Spinal cord (tissue), 9 donors: ENCODE measurements at regions not wholly inside any gene's neighbourhood (a gene's known extent, or its start where the extent isn't known, plus 50 kb on each side); places are given as distances from the start of the nearest gene placed in this dataset.

Experiments
- DNase-seq, 6 donors: peaks; one replicate each; pipeline versions ENCODE4 v3.0.0 to v3.0.0-alpha.2; 2013 to 2015; ENCODE audit warnings: low spot score in 6 of 6, low read depth in 4 of 6
- H3K27ac ChIP-seq: one replicate; pipeline ENCODE4 v1.5.1; 2013; ENCODE audit warnings: low read depth, low read length, control low read depth
- H3K27me3 ChIP-seq: one replicate; pipeline ENCODE4 v1.6.1; 2013; ENCODE audit warnings: low read length; ENCODE audit not compliant: control insufficient read depth, insufficient read depth
- H3K36me3 ChIP-seq: one replicate; pipeline ENCODE4 v1.6.1; 2013; ENCODE audit warnings: low read length; ENCODE audit not compliant: control insufficient read depth, insufficient read depth
- H3K4me1 ChIP-seq: one replicate; pipeline ENCODE4 v1.6.1; 2013; ENCODE audit warnings: low read length; ENCODE audit not compliant: control insufficient read depth, insufficient read depth
- H3K4me3 ChIP-seq: one replicate; pipeline ENCODE4 v1.5.1; 2013; ENCODE audit warnings: low read depth, low read length, control low read depth
- H3K9me3 ChIP-seq: one replicate; pipeline ENCODE4 v1.6.1; 2013; ENCODE audit warnings: low read length; ENCODE audit not compliant: control insufficient read depth, insufficient read depth
- WGBS: methylation state at CpG from one replicate; pipeline ENCODE4 v1.1.5; 2013; ENCODE audit warnings: missing lambda C conversion rate; ENCODE audit not compliant: insufficient coverage; 5-methylcytosine and 5-hydroxymethylcytosine counted together
- donor health status: healthy.

- WGBS, result 79% methylated on average over 4 of the region's 5 CpGs
- no peak overlapping the region for H3K4me3 ChIP-seq
- H3K36me3 ChIP-seq, result no peaks in the 10 kb centered on the region
- no peak overlapping the region for H3K27ac ChIP-seq
- no peaks in the 10 kb centered on the region for H3K4me1 ChIP-seq
- H3K27me3 ChIP-seq, result no peaks in the 10 kb centered on the region
- peak in 1 of 6 donors; percentile 20 for DNase-seq
- H3K9me3 ChIP-seq, result no peaks in the 10 kb centered on the region
Measured at GRCh38 chr1:162944974-162945674, 84.1 kb upstream of the CCDC190 start.

GRCh38 chr1:162943622-162944021, 82.6 kb upstream of the CCDC190 start:
- no peak overlapping the region for H3K27ac ChIP-seq
- no peaks in the 10 kb centered on the region for H3K36me3 ChIP-seq
- no peak overlapping the region for H3K4me3 ChIP-seq
- H3K27me3 ChIP-seq, result no peaks in the 10 kb centered on the region
- H3K4me1 ChIP-seq, result no peaks in the 10 kb centered on the region
- no peak for DNase-seq
- H3K9me3 ChIP-seq, result no peaks in the 10 kb centered on the region

GRCh38 chr1:162942916-162943559, 82.1 kb upstream of the CCDC190 start:
- H3K4me1 ChIP-seq, result no peaks in the 10 kb centered on the region
- no peak overlapping the region for H3K27ac ChIP-seq
- no peaks in the 10 kb centered on the region for H3K27me3 ChIP-seq
- no peaks in the 10 kb centered on the region for H3K36me3 ChIP-seq
- DNase-seq, result peak in 1 of 6 donors; percentile 16
- WGBS, result no CpG with 5 or more reads among the region's 3 CpGs
- H3K9me3 ChIP-seq, result no peaks in the 10 kb centered on the region
- H3K4me3 ChIP-seq, result no peak overlapping the region

- no peaks in the 10 kb centered on the region for H3K27me3 ChIP-seq
- no peaks in the 10 kb centered on the region for H3K9me3 ChIP-seq
- H3K4me3 ChIP-seq, result no peak overlapping the region
- H3K4me1 ChIP-seq, result no peaks in the 10 kb centered on the region
- H3K36me3 ChIP-seq, result no peaks in the 10 kb centered on the region
- DNase-seq, result no peak
- no peak overlapping the region for H3K27ac ChIP-seq
- 88% methylated on average over 3 of the region's 3 CpGs for WGBS
Measured at GRCh38 chr1:162941024-162941423, 80.0 kb upstream of the CCDC190 start.

- Histone ChIP-seq H3K9me3 (no peaks in the 10 kb centered on the region), H3K36me3 (no peaks in the 10 kb centered on the region), H3K27me3 (no peaks in the 10 kb centered on the region), H3K4me3 (no peak overlapping the region), H3K27ac (no peak overlapping the region), H3K4me1 (no peaks in the 10 kb centered on the region)
- 100% methylated on average over 2 of the region's 5 CpGs for WGBS
- DNase-seq, result peak in 1 of 6 donors; percentile 19
Measured at GRCh38 chr1:162939035-162939434, 78.1 kb upstream of the CCDC190 start.

- no peak overlapping the region for H3K4me3 ChIP-seq
- H3K4me1 ChIP-seq, result no peaks in the 10 kb centered on the region
- H3K9me3 ChIP-seq, result no peaks in the 10 kb centered on the region
- no peak for DNase-seq
- no peaks in the 10 kb centered on the region for H3K36me3 ChIP-seq
- WGBS, result 100% methylated on average over 1 of the region's 5 CpGs
- no peak overlapping the region for H3K27ac ChIP-seq
- H3K27me3 ChIP-seq, result no peaks in the 10 kb centered on the region
Measured at GRCh38 chr1:162937716-162938395, 76.9 kb upstream of the CCDC190 start.

- H3K27ac ChIP-seq, result no peak overlapping the region
- H3K4me3 ChIP-seq, result no peak overlapping the region
- DNase-seq, result peak in 1 of 6 donors; percentile 57
- H3K4me1 ChIP-seq, result no peaks in the 10 kb centered on the region
- WGBS, result no CpG with 5 or more reads among the region's 3 CpGs
- H3K36me3 ChIP-seq, result no peaks in the 10 kb centered on the region
- no peaks in the 10 kb centered on the region for H3K27me3 ChIP-seq
- H3K9me3 ChIP-seq, result no peaks in the 10 kb centered on the region
Measured at GRCh38 chr1:162930976-162931560, 70.1 kb upstream of the CCDC190 start.

- H3K27ac ChIP-seq, result no peak overlapping the region
- no peak overlapping the region for H3K4me3 ChIP-seq
- DNase-seq, result no peak
Measured at GRCh38 chr1:162930532-162930931, 69.6 kb upstream of the CCDC190 start.

GRCh38 chr1:162929177-162929576, 68.2 kb upstream of the CCDC190 start:
- H3K27ac ChIP-seq, result no peak overlapping the region
- no CpG with 5 or more reads among the region's 3 CpGs for WGBS
- DNase-seq, result no peak

More at GRCh38 chr1:162930532-162930931, 69.6 kb upstream of the CCDC190 start:
- no peaks in the 10 kb centered on the region for H3K27me3 ChIP-seq
- no peaks in the 10 kb centered on the region for H3K36me3 ChIP-seq
- no peaks in the 10 kb centered on the region for H3K4me1 ChIP-seq
- no peaks in the 10 kb centered on the region for H3K9me3 ChIP-seq

More at GRCh38 chr1:162929177-162929576, 68.2 kb upstream of the CCDC190 start:
- H3K27me3 ChIP-seq, result no peaks in the 10 kb centered on the region
- H3K4me3 ChIP-seq, result no peak overlapping the region
- no peaks in the 10 kb centered on the region for H3K9me3 ChIP-seq
- H3K4me1 ChIP-seq, result no peaks in the 10 kb centered on the region
- no peaks in the 10 kb centered on the region for H3K36me3 ChIP-seq
